RWPE1 (cell line): ENCODE measurements at regions not wholly inside any gene's neighbourhood (a gene's known extent, or its start where the extent isn't known, plus 50 kb on each side); places are given as distances from the start of the nearest gene placed in this dataset.
A peak's percentile ranks its signal among the peaks of the same experiment; 100 is the strongest.

Experiments
- CTCF ChIA-PET: fragments of 350-600 bp; sonication (Branson Sonifier 250); formaldehyde crosslinking; extraction: SDS; loops from one replicate; lab custom pipeline; 2021; lab: Yijun Ruan, JAX
- POLR2A ChIA-PET: fragments of 400-600 bp; formaldehyde crosslinking; extraction: SDS; loops from one replicate; lab custom pipeline; 2020; ENCODE audit warnings: antibody characterized with exemption; ENCODE audit not compliant: low non-redundant PET; lab: Yijun Ruan, JAX
- DNase-seq: peaks from one replicate; pipeline ENCODE4 v3.0.0; 2012; ENCODE audit warnings: low spot score
- H3K27ac ChIP-seq: fragments of 450-650 bp; 2 replicates; pipeline ENCODE4 v1.5.1; 2017
- TF ChIP-seq, protein P1 (sequence below): fragments of 450-650 bp; conservative IDR thresholded peaks from 2 replicates; pipeline ENCODE4 v1.5.1; 2017; ENCODE audit warnings: low read depth, mild to moderate bottlenecking

DNA sequence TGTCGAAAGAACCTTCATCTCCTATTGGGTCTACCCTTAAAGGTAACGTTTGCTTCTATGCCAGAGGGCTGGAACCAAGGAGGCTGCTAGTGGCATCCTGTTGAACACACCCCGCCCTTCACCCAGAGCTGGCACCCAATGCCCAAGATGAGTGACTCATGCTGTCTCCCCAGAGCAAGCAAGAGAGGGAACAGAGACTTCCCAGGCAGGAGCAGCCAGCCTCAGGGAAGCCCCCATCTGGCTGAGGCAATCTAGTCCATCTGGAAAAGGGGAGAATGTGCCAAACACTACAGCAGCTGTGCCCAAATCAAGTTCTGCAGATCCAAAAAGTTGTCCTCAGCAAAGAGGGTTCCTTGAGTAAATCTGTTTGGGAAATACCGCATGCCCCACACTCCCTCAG lies 91.9 kb upstream of the TP53I11 start:
- DNase-seq: peak; percentile 75
- CTCF ChIA-PET: interaction anchor here (0.5 to 1.7 kb wide), 5 partner anchors 8 to 422 kb away, joined by 3 to 4 read pairs (median 3); no protein-coding TSS in a partner anchor
- POLR2A ChIA-PET: no interaction called here

DNA sequence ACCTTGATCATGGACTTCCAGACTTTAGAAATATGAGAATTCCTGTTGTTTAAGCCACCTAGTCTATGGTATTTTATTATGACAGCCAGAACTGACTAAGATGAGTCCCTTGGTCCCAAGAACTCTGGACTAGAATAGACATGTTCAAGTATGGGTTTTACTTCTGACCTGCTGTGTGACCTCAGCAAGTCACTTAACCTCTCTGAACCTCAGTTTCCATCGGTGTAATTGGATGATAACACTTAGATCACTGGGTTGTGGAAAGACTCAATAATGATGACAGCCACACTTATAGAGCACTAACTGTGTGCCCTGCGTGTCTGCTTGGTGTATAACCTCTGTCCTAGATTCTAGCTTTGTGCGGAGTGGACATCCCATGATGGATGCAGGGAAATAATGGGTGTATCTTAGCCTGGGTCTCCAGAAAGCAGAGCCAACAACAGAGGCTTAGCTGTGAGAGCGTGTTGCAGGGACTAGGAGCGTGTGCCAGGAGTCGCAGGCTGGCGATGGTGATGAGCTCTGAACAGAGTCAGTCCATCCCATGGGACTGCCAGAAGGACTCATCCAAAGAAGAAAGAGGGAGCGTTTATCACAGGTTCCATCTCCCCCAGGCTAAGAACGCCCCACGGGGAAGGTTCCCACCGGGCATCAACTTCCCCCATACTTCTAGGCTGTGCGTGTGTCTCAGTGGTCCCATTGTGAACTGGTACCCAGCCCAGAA lies 93.2 kb upstream of the TP53I11 start:
- peak overlapping the region; percentile 59 for H3K27ac ChIP-seq
- POLR2A ChIA-PET: no interaction called here
- TF ChIP-seq, protein P1, sequence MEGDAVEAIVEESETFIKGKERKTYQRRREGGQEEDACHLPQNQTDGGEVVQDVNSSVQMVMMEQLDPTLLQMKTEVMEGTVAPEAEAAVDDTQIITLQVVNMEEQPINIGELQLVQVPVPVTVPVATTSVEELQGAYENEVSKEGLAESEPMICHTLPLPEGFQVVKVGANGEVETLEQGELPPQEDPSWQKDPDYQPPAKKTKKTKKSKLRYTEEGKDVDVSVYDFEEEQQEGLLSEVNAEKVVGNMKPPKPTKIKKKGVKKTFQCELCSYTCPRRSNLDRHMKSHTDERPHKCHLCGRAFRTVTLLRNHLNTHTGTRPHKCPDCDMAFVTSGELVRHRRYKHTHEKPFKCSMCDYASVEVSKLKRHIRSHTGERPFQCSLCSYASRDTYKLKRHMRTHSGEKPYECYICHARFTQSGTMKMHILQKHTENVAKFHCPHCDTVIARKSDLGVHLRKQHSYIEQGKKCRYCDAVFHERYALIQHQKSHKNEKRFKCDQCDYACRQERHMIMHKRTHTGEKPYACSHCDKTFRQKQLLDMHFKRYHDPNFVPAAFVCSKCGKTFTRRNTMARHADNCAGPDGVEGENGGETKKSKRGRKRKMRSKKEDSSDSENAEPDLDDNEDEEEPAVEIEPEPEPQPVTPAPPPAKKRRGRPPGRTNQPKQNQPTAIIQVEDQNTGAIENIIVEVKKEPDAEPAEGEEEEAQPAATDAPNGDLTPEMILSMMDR: no peak
- CTCF ChIA-PET: no interaction called here
- no peak for DNase-seq

More for the DNA sequence above, 91.9 kb upstream of the TP53I11 start:
- H3K27ac ChIP-seq: peak overlapping the region; percentile 84
- TF ChIP-seq, protein P1: no peak

DNA sequence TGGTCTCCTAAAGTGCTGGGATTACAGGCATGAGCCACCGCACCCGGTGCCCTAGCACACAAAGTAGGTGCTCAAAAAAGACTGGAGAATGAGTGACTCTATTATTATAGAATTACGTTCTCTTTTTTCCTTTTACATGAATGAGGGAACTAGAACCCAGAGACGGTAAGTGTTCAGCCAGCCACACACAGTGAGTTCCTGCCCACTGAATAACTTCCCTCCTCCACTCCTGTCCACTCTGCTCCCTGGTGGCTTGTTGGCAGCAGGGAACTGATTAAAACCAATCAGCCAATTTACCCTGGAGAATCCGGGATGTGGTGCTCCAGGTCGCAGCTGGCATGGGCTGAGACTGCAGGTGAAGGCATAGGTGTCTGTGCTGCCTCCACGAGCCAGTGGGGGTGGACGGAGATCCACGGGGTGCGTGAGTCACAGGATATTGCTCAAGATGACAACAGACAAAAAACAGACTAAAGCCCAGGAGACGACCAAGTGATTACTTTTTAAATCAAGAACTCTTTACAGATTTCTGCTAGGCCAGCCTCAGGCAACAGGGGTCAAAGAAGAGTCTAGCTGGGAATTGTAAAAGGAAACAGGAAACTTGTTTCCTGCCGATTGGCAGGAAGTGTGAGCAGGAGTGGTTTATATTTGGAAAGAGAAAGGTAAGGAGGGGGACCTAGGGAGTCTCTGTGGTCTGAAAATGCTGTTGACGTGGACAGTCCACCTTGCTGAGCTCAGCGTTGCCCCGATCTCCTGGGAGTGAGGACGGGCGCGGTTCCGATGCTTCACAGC lies 95.2 kb upstream of the TP53I11 start:
- ChIA-PET CTCF (interaction anchor here (0.5 to 0.6 kb wide), 2 partner anchors 29 to 187 kb away, joined by 3 read pairs; no protein-coding TSS in a partner anchor), POLR2A (no interaction called here)
- peak overlapping the region; percentile 92 for H3K27ac ChIP-seq
- DNase-seq: peak; percentile 86
- TF ChIP-seq, protein P1: no peak

DNA sequence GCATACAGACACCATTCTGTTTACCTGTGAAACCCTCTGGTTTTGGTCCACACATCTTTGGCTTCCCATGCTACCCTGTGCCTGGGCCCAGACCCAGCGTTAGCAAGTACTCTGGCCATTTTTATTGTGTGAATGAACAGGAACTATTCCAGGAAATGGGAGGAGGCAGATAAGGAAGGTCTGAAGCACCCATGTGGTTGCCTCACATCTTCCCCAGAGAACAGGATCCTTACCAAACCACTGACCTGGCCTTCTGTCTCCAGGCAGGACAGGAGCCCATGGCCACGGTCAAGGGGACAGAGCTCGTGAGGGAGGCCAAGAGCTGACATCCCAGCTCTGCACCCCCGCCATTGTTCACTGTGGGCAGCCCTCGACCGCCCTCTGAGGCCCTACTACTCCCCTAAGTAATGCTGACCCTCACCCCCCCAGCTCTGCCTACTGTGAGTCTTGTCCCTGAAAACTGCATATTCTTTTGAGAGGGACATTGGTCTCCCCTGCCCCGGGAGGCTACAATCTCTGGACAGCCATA lies 97.7 kb upstream of the TP53I11 start:
- DNase-seq: no peak
- peak overlapping the region; percentile 92 for H3K27ac ChIP-seq
- CTCF ChIA-PET: interaction anchor here (0.6 to 1.4 kb wide), 2 partner anchors 31 to 112 kb away, joined by 3 to 4 read pairs; no protein-coding TSS in a partner anchor
- POLR2A ChIA-PET: no interaction called here
- TF ChIP-seq, protein P1: no peak

DNA sequence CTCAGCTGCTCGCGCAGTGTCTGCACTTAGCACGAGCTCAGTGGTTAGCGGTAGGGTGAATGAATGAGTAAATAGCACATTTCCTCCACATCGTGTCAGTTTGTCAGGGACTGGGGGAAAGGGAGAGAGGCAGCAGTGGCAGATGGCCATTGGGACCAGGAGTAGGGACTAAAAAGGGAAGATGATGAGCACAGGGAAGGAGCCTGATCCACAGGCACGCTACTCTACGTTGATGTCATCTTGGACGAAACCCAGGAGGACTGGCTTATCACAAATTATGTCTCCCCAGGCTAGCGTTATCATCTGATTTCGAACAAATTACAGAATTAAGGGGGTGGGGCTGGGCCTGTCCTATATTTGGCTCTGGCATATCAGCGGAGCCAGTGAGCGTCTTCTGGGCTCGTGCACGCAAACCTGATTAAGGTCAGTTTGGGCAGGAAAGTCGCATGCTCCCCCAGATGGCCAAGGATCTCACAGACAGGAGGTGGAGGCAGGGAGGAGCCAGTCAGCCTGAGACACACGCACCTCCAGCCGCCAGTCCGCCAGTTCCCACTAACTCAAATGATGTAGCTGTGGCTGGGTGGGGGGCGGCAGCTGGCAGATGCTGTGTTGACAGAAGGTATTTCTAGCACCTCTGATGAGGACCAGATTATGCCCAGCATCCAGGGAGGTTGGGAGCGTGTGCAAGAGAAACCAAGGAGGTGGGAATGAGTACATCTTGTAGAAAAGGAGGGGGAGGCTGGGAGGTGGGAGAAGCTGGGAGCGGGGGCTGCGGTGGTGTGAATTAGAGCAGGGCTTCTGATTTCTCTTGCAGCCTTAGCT lies 97.4 kb upstream of the PRDM11 start:
- no peak for DNase-seq
- ChIA-PET CTCF (interaction anchor here (1.4 kb wide), 1 partner anchor 113 kb away, joined by 4 read pairs; no protein-coding TSS in a partner anchor), POLR2A (no interaction called here)
- TF ChIP-seq, protein P1: no peak
- H3K27ac ChIP-seq: peak overlapping the region; percentile 7
